ENCODE measurements at regions not wholly inside any gene's neighbourhood (a gene's known extent, or its start where the extent isn't known, plus 50 kb on each side); places are given as distances from the start of the nearest gene placed in this dataset.
"Not testable (repeated sequence)": the region's sequence is repeated elsewhere in the genome, so short reads cannot be mapped to it uniquely, and the experiment has no call there.

DNA sequence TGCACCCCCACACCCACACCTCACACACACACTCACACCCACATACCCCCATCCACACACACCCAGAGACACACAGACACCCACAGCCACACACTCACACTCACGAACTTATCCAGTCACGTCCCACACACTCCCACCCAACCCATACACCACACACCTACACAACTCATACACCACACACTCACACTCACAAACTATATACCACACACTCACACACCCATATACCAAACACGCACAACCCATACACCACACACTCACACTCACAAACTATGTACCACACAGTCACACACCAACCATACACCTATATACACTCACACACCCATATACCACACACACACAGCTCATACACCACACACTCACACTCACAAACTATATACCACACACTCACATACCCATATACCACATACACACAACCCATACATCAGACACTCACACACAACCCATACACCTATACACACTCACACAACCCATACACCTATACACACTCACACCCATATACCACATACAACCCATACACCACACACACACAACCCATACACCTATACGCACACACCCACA lies 162.4 kb downstream of the TMEM121 start:
- H3K4me3 ChIP-seq (ENCODE audit: extremely low read depth in 1 of 4, insufficient read depth in 2 of 4, low read depth in 3 of 4, low read length in 4 of 4); H4K5ac ChIP-seq (ENCODE audit: insufficient read length, low read depth, low read length); H2BK15ac ChIP-seq (ENCODE audit: low read length); H4K91ac ChIP-seq (replicated peaks; ENCODE audit: insufficient read length, low read length); CTCF ChIA-PET (ENCODE audit: partially characterized antibody); H2AFZ ChIP-seq (ENCODE audit: low read length); H2BK20ac ChIP-seq (ENCODE audit: low read length); H3K4me1 ChIP-seq (replicated peaks in 1 of 4; ENCODE audit: control insufficient read depth in 3 of 4, insufficient read depth in 4 of 4, low read length in 3 of 4); H3K23ac ChIP-seq (ENCODE audit: insufficient read length); H2BK5ac ChIP-seq (ENCODE audit: low read depth, low read length); H4K8ac ChIP-seq (ENCODE audit: extremely low read depth, insufficient read depth, low read length); H3K36me3 ChIP-seq (ENCODE audit: control insufficient read depth in 2 of 4, insufficient read depth in 4 of 4, low read length in 3 of 4); H3K4ac ChIP-seq (replicated peaks; ENCODE audit: insufficient read length, low read depth, low read length); H2BK12ac ChIP-seq (ENCODE audit: low read depth, low read length); H3K27me3 ChIP-seq (replicated peaks in 1 of 4; ENCODE audit: control insufficient read depth in 3 of 4, extremely low read depth in 1 of 4, insufficient read depth in 3 of 4, low read length in 3 of 4); H3K79me1 ChIP-seq (ENCODE audit: low read depth, low read length); H3K14ac ChIP-seq (ENCODE audit: insufficient read length); H2AK5ac ChIP-seq (ENCODE audit: low read depth, low read length); H3K9ac ChIP-seq (replicated peaks in 1 of 4; ENCODE audit: extremely low read depth in 1 of 4, low read depth in 3 of 4, low read length in 3 of 4); H3K79me2 ChIP-seq (ENCODE audit: control insufficient read depth in 1 of 2, insufficient read depth in 2 of 2, low read length in 2 of 2); POLR2A ChIA-PET (ENCODE audit: partially characterized antibody); FAIRE-seq; H3K27ac ChIP-seq (ENCODE audit: low read depth, low read length); H3K18ac ChIP-seq (ENCODE audit: extremely low read depth, low read length); H3K4me2 ChIP-seq (ENCODE audit: insufficient read depth in 1 of 2, low read depth in 2 of 2, low read length in 2 of 2); DNase-seq (ENCODE audit: low read depth in 1 of 2, low spot score in 2 of 2); H2BK120ac ChIP-seq (replicated peaks; ENCODE audit: low read depth, low read length): not testable (repeated sequence)
- Histone ChIP-seq H3K56ac (replicated peaks; ENCODE audit: insufficient read length, low read depth, low read length) (peak overlapping the region; percentile 32), H3K9me3 (ENCODE audit: insufficient read depth in 2 of 2, low read depth in 1 of 2, low read length in 1 of 2) (peaks cover 35 to 63% of the 10 kb centered on the region in 2 experiments), H4K20me1 (replicated peaks in 1 of 2; ENCODE audit: control insufficient read depth in 1 of 2, insufficient read depth in 2 of 2, low read length in 2 of 2) (peaks cover 0 to 11% of the 10 kb centered on the region in 2 experiments), H3K23me2 (ENCODE audit: low read depth, low read length) (peaks cover 29% of the 10 kb centered on the region; the same call in 1 of the 2 replicates)
- 89 to 100% methylated on average over 1 to 4 of the region's 4 CpGs for WGBS, 2 experiments (ENCODE audit: extremely low coverage in 1 of 2, insufficient coverage in 1 of 2, insufficient read length in 1 of 2, insufficient replicate concordance in 2 of 2, low coverage in 1 of 2, low lambda C conversion rate in 2 of 2, missing lambda C conversion rate in 1 of 2)

Measured in H1 (cell line).